ENCODE measurements at regions not wholly inside any gene's neighbourhood (a gene's known extent, or its start where the extent isn't known, plus 50 kb on each side); places are given as distances from the start of the nearest gene placed in this dataset.
"Not testable (repeated sequence)": the region's sequence is repeated elsewhere in the genome, so short reads cannot be mapped to it uniquely, and the experiment has no call there.

DNA sequence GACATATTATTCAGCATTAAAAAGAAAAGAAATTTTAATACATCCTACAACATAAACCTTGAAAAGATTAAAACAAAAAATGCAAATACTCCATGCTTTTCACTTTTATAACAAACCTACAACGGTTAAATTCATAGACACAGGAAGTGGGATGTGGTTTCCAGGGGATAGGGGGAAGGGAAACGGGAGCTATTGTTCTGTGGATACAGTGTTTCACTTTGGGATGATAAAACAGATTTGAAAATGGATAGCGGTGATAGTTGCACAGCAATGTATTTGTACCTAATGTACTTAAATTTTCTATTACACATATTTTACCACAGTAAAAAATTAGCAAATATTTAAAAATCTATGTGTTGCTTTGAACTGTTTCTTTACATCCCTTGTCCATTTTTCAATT is 368.0 kb downstream of the CDY2B start:
- DNase-seq: not testable (repeated sequence)

DNA sequence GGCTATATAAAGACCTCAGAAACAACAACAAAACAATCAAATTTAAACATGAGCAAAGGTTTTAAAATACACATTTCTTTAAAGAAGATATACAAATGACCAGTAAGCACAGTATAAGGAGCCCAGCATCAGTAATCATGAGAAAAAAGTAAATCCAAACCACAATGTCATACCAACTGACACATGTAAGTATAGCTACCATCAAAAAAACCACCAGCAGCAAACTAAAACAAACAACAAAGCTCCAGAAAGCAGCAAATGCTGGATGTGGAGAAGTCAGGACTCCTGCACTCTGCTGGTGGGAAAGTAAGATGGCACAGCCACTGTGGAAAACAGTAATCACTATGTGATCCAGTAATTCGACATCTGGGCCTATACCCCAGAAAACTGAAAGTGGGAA is 368.5 kb downstream of the CDY2B start:
- not testable (repeated sequence) for DNase-seq

DNA sequence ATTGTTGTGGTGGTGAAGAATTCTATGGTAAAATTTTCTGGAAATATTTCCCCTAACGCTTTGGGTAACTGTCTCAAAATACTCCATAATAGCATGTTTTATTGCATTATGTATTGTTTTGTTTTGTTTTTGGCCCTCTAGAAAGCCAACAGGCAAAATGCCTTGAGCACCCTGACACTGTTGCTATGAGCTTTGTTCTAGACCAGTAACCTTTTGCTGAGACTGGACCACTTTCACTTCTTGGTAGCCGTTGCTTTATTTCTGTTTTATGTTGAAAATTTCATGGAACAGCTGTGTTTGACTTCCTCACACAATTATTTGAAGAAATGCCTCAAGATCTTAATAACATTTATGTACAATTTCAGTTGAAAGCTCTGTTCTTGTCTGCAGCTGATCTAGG is 374.2 kb downstream of the CDY2B start:
- DNase-seq: not testable (repeated sequence)

DNA sequence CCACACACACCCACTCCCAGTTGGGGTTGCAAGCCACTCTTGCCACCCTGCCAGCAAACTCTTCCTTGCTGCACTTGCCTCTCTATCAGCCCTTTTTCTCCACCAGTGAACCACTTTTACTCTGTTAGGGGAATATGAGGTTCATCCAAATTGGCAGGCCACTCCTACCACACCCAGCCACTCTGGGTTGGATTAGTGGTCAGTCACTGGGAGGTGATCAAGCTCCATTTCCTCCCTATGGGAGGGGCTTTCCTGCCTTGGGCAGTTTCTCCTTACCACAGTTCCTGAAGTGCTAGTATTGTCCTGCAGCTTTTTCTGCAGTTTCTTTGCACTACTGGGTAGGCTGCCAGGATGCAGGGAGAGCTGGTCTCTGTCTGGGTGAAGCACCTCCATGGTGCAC is 395.3 kb downstream of the CDY2B start:
- DNase-seq: not testable (repeated sequence)

DNA sequence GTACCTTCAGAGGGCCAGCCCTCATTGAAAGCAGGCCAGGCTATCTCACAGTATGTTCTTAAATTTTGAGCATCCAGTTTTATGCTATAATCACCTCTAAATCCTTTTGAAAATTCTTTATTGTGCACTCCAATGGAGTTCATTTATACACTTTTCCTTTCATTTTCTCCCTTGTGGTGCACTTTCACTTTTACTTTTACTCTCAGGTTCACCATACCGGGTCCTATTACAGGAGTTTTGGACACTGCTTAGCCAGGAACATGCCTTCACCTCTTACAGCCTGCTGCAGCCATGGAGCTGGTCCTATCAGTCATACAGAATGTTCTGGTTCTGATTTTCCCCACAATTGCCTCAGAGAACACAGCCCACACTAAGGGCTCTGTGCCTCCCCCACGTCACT is 395.9 kb downstream of the CDY2B start:
- DNase-seq: not testable (repeated sequence)

DNA sequence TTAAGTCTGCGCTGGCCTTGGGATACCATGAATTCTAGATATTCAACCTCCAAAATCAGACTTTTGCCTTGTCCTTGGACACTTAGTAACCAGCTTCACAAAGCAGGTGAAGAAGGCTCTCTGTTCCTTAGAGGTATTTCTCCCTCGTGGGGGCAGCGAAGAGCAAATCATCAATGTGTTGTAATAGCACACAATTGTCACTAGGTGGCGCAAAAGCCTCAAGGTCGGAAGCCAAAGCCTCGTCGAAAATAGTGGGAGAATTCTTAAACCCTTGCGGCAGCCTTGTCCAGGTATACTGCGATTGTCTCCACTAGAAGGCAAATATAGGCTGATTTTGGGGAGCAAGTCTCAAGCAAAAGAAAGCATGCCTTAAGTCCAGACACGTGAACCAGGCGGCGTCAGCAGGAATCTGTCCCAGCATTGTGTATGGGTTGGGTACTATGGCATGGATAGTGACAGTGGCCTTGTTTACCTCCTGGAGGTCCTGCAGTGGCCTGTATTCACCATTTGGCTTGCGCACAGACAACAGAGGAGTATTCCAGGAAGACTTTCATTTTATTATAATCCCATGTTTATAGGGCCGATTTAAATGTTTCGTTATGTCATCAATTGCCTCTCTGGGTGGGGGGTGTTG is 398.5 kb downstream of the CDY2B start:
- DNase-seq: not testable (repeated sequence)

DNA sequence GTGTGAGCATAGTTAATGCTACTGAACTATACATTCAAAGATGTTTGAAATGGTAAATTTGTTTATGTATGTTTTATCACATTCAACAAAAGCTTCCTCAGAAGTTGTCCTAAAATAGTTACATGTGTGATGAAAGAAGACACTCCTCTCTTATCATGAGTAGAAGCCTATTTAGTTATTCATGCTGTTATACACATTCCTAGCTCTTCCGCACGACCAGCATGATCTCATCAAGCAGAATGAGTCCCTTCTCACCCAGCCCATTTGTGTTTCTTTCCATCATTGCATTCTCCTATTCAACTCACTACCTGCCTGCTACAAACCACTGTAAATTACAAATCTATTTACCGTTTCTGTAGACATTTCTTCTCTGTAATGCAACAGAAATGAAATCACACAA is 408.0 kb downstream of the CDY2B start:
- not testable (repeated sequence) for DNase-seq

DNA sequence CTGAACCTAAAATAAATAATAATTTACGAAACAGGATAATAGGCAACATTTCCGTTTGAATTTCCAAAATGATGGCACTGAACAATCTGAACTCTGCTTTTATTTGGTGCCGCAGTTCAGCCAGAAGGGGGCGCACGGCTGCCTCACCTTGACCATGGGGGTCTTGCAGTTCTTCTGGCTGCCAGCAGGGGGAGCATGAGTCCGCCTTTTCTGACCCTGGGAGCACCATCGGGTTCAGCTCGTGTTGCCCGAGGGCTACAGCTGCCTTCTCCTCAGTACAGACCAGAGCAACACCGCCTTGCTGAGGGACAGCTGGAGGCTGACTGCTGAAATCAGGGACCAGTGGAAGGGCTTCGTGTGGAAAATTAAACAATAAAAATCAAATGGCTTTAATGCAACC is 420.3 kb downstream of the CDY2B start:
- DNase-seq: not testable (repeated sequence)

DNA sequence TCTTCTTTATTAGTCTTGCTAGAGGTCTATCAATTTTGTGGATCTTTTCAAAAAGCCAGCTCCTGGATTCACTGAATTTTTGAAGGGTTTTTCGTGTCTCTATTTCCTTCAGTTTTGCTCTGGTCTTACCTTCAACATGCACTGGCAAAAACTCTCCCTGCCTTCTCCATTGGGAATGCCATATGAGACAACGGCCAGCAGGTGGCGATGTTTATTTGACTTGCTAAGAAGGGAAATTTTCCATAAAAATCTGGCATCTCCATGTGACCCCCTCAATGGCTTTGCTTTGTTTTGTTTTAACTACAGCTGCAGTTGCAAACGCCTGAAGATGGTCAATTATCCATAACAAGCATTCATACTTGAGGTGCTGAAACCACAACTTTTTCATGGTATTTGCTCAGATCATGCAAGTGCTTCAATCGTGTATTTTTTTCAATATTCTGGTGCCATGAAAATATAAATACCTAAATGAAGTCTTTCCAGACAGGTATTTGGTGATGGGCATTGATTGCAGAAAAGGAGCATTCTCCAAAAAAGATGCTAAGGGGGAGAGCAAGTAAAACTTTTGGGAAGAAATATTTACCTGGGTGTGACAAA is 449.4 kb downstream of the CDY2B start:
- peak; percentile 3 to 14 for DNase-seq

DNA sequence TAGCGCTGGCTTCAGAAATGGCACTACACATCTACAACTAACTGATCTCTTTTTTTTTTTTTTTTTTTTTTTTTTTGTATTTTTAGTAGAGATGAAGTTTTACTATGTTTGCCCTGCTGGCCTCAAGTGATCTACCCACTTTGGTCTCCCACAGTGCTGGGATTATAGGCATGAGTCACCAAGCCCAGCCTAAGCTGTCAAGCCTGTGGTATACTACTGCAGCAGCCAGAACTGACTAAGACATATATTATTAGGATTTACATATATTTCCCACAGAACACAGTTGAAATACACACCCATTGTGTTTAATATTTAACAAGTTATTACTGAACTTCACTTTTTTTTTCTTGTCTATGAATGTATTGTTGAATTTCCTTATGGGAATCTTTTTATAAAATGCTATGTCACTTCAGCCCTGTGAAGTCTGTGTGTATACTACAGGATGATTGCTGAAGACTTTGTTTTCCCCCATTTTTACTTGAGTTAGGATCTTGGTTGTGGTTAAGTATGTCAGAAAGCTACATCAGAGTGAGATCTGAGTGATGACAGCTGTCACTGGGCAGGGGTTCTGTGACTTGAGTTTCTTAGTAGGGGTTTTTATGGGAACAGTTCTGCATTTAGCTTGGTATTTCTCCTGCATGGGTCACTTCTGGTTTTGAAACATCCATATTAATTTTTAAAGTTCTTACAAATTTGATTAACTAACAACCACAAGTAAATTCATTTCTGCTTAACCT is 481.5 kb downstream of the CDY2B start:
- DNase-seq: no peak

DNA sequence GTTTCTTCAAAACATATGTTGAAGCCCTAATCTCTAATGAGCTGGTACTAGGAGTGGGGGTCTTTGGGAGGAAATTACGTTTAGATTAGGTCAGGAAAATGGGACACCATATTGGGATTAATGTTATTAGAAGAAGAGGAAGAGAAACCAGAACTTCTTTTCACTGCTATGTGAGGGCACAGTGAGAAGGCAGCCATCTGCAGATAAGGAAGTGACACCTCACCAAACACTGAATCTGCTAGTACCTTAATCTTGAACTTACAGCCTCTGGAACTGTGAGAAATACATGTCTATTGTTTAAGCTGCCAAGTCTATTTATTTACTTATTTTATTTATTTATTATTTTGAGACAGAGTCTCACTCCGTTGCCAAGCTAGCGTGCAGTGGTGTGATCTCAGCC is 482.4 kb downstream of the CDY2B start:
- no peak for DNase-seq

DNA sequence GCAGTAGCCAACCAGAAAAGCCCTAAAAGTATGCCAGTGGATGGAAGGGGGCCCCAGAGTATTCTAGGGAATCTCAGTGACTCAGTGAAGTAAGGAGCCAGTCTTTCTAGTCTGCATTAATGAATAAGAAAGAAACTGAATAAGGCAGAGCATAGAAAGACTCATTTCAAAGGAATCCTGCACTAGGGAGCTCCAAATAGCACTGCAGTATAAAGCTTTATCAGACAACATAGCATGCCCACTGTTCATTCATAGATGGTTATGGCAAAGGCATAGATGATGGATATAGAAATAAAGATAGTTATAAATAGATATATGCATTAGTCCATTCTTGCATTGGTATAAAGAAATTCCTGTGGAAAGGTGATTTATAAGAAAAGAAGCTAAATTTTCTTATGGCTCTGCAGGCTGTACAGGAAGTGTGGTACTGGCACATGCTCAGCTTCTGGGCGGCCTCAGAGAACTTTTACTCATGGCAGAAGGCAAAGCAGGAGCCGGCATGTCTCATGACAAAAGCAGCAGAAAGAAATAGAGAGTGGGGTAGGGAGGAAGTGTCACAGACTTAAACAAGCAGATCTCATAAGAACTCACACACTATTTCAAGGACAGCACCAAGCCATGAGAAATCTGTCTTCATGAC is 498.5 kb downstream of the CDY2B start:
- no peak for DNase-seq

DNA sequence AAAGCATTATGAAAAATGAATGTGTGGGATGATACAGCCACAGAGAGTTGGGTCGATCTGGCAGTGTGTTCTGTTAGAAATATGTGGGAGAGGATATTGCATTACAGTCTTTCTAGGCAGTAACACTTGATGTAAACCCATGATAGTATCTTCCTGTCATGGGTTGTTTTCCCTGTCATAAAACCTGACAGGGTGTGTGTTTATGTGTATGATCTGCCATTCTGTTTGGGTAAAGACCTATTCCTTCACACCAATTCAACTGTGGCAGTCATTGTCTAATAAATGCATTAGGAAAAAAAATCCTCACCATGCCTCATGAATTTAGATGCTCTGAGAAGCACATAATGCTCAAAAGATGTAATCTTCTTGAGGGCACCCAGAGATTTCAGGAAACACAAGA is 501.7 kb downstream of the CDY2B start:
- no peak for DNase-seq

DNA sequence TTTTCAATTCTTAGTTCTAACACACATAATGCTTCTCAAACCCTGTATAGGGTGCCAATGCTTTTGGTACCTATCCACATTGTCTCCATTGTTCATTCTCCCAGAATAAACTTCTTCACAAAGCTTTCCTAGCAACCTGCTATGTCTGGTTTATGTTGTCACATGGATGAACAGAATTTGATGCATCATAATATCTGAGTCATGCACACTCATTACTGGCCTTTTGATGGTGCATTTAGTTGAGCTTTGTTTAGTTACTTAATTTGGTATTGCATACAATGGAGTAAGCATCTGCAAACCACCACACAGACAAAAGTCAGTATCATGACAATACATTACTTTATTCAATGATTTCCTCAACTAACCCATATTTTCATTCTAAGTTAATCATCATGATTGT is 511.6 kb downstream of the CDY2B start:
- DNase-seq: no peak

DNA sequence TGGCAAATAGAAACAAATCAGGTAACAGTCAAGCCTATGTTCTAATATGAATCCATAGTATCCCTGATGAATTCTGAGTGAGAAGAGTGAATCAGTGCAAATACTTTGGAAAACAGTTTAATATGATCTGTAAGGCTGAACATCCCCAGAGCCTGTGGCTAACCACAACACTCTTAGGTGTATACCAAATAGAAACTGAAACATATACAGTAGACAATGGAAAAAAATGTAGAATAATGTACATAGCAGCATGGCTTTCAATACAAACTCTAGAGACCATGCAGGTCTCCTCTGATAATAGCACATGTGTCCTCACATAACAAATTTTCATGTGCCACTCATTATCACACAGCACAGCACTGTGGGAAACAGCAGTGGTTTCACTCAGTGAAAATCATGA is 513.6 kb downstream of the CDY2B start:
- no peak for DNase-seq

DNA sequence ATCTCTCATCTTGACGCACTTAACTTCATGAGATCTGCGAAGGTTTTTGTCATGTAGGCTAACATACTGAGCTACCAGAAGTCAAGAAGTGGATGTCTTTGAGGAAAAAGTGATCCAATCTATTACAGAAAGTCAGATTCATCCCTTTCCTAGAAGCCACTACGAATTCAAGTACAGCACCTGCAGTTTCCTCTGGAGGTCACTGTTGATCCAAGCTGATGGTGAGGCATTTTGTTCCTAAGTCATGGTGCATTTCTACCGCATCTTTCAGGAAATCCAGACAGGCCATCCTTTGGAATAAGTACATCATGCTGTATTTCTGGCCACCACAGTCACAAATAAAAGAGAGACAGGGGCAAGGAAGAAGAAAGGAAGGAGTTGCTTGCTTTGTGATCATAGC is 541.0 kb downstream of the CDY2B start:
- DNase-seq: no peak

DNA sequence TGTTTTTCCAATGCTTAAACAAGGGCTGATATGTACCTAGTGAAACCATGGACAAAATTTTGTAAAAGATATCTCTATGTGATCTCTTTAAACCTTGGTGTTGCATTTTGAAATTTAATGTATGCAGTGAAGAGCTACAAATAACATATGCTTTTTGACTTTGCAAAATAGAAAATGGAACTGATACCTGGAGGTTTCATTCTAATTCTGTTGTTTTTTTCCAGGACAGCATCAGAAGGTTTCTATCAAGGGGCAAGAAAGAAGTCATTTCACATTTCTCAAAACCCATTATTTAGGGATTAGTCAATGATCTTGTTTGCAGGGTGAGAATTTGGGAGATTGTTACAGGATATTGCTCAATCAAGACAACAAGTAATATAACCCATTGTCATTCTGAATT is 549.3 kb downstream of the CDY2B start:
- DNase-seq: no peak

DNA sequence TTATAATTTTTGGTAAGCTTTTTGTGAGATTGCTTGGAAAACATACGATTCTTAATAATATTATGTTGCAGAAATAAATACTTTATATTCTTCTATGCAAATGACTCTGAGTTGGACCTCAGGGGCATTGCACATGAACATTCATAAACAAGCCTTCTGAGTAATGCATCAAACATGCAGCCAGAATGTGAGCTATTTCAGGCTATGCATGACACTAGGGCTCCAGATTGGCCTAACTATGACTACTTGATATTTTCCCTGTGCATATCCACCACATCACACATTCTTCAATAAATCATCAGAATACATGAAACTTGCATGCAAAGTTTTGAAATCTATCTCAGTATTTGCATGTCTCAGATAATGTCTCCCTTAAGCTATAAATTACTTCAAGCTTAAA is 560.1 kb downstream of the CDY2B start:
- DNase-seq: no peak

DNA sequence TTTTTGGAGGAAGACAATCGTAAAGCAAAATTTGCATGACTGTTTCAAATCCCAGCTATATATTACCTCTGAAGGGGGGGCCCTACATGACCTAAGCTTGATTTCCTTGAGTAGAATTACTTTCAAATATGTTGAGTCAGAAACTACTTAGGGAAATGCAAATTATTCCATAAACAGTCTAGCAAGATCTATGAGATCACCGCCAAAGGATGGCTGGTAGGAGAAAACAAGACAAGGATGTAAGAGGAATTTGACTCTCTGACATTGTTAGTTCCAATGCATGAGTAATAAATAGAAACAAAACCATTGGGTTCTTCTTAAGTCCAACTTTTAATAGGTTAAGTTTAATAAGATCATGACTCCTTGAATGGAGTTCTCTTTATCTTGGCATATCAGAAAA is 561.4 kb downstream of the CDY2B start:
- DNase-seq: no peak

DNA sequence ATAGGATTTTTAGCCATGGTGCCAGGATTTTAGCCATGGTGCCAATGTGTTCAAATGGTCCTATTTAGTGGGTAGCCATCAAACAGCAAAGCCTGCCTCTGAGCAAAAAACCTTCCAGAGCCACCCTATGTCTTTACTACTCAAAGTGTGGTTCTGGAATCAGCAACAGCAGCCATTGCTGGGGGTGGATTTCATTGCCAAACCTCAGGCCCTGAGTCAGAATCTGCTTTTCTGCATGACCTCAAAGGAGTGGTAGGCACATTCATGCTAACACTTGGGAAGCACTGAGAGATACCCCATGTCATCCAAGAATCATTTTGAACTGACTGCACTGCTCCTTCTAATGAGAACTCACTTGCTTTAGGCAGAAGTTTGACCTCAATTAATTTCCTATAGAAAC is 603.0 kb downstream of the CDY2B start:
- DNase-seq: no peak

DNA sequence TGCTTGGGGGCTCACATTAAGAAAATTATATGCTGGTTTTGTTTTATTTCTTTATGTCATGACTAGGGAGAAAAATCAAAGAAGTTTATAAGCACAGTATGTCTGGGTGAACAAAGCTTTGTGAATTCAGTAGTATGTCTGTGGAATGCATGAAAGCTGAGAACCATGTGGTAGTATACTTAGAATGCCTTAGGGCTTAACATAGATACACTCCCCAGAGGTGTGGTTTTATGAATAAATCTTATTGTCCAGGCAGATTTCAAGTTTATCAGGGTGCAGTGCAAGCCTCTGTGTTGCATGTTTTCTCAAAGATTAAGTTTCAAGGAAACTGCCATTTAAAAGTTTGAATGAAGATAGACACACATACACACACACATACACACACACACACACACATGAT is 620.5 kb downstream of the CDY2B start:
- no peak for DNase-seq

DNA sequence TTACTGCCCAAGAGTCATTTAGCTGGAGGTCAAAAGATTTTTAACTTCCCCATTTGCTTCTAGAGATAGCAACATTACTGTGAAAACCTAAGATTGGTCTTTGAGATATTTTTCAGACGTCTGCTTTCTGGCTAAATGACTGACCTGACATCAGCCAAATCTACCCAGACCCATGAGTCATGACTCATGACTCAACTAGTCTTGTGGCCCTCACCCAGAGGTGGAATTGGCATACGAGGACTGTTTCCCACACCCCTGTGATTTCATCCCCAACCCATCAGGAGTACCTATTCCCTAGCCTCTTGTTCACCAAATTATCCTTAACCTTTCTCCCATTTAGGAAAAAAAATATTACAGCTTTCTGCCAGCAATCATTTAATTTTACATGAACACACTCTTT is 641.6 kb downstream of the CDY2B start:
- no peak for DNase-seq

DNA sequence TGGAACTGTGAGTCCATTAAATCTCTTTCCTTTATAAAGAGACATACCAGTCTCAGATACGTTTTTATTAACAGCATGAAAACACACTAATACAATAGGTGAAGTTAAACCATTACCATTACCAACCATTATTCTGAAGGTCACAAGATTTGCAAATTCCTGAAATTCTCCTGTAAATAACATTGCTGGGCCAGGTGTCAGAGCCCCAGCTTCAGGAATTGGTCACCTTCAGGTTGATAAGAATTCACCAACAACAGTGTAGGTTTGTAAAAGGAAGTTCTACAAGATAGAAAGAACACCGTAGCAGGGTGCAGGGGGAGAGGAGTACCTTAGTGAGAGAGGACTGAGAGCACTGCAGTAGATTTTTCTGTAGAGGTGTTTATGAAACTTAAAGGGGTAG is 644.3 kb downstream of the CDY2B start:
- no peak for DNase-seq
